Karpas-422 (cell line): ENCODE measurements at regions not wholly inside any gene's neighbourhood (a gene's known extent, or its start where the extent isn't known, plus 50 kb on each side); places are given as distances from the start of the nearest gene placed in this dataset.
A peak's percentile ranks its signal among the peaks of the same experiment; 100 is the strongest.
"Not testable (repeated sequence)": the region's sequence is repeated elsewhere in the genome, so short reads cannot be mapped to it uniquely, and the experiment has no call there.

Source experiments
- DNase-seq: peaks from one replicate; pipeline ENCODE4 v3.0.0-alpha.2; 2015
- H2AFZ ChIP-seq: fragments of 200-600 bp; sonication (generic); 2 replicates; pipeline ENCODE4 v1.6.1; 2014; ENCODE audit warnings: antibody characterized with exemption, low read length, mixed read lengths
- H3K27ac ChIP-seq: fragments of 200-600 bp; sonication (generic); 2 replicates; pipeline ENCODE4 v1.5.1; 2014; ENCODE audit warnings: mild to moderate bottlenecking, low read length, moderate library complexity
- H3K27me3 ChIP-seq: fragments of 200-600 bp; sonication (generic); 2 replicates; pipeline ENCODE4 v1.6.1; 2014; ENCODE audit warnings: low read length, mixed read lengths
- H3K36me3 ChIP-seq: fragments of 200-600 bp; sonication (generic); 2 replicates; pipeline ENCODE4 v1.6.1; 2014; ENCODE audit warnings: low read length, mixed read lengths; ENCODE audit not compliant: insufficient read depth
- H3K4me1 ChIP-seq: fragments of 200-600 bp; sonication (generic); 2 replicates; pipeline ENCODE4 v1.6.1; 2014; ENCODE audit warnings: mild to moderate bottlenecking, low read length, mixed read lengths
- H3K4me2 ChIP-seq: fragments of 200-600 bp; sonication (generic); 2 replicates; pipeline ENCODE4 v1.6.1; 2014; ENCODE audit warnings: low read length, low read depth, mild to moderate bottlenecking; ENCODE audit not compliant: poor library complexity, severe bottlenecking
- H3K4me3 ChIP-seq: fragments of 200-600 bp; sonication (generic); 2 replicates; pipeline ENCODE4 v1.5.1; 2014; ENCODE audit warnings: mild to moderate bottlenecking, antibody characterized with exemption, low read length, mixed read lengths
- H3K79me2 ChIP-seq: fragments of 200-600 bp; sonication (generic); 2 replicates; pipeline ENCODE4 v1.6.1; 2014; ENCODE audit warnings: mild to moderate bottlenecking, low read length, mixed read lengths
- H3K9ac ChIP-seq: fragments of 200-600 bp; sonication (generic); 2 replicates; pipeline ENCODE4 v1.6.0; 2014; ENCODE audit warnings: low read length
- H3K9me2 ChIP-seq: fragments of 200-600 bp; sonication (generic), shearing (Covaris generic); replicated peaks from 2 replicates; pipeline ENCODE4 v1.6.0; 2014; ENCODE audit warnings: mild to moderate bottlenecking, low read length, moderate library complexity; ENCODE audit not compliant: insufficient read depth
- H3K9me3 ChIP-seq: fragments of 300-700, 200-600 bp; sonication (generic); 2 replicates; pipeline ENCODE4 v1.6.1; 2014; ENCODE audit warnings: low read length, mixed read lengths
- H4K20me1 ChIP-seq: fragments of 200-600 bp; sonication (generic); 2 replicates; pipeline ENCODE4 v1.6.1; 2014; ENCODE audit warnings: mild to moderate bottlenecking, antibody characterized with exemption, low read length, low read depth; ENCODE audit not compliant: insufficient read depth

GRCh38 chr5:138640646-138641254 lies 65.5 kb upstream of the HSPA9 start:
- no peak overlapping the region for H3K27ac ChIP-seq
- no peaks in the 10 kb centered on the region for H4K20me1 ChIP-seq
- peaks cover 20% of the 10 kb centered on the region for H3K4me1 ChIP-seq
- H3K4me2 ChIP-seq = no peak overlapping the region
- no peaks in the 10 kb centered on the region for H3K9me2 ChIP-seq
- H3K4me3 ChIP-seq = no peak overlapping the region
- no peak overlapping the region for H2AFZ ChIP-seq
- H3K9ac ChIP-seq = no peak overlapping the region
- DNase-seq = peak; percentile 34
- no peaks in the 10 kb centered on the region for H3K36me3 ChIP-seq
- H3K79me2 ChIP-seq = no peaks in the 10 kb centered on the region
- no peaks in the 10 kb centered on the region for H3K27me3 ChIP-seq
- H3K9me3 ChIP-seq = no peaks in the 10 kb centered on the region

- H3K27me3 ChIP-seq = no peaks in the 10 kb centered on the region
- H3K4me1 ChIP-seq = peaks cover 20% of the 10 kb centered on the region
- H3K27ac ChIP-seq = no peak overlapping the region
- peak; percentile 25 for DNase-seq
- no peaks in the 10 kb centered on the region for H3K9me3 ChIP-seq
- no peak overlapping the region for H3K9ac ChIP-seq
- H3K79me2 ChIP-seq = no peaks in the 10 kb centered on the region
- no peak overlapping the region for H3K4me3 ChIP-seq
- no peak overlapping the region for H2AFZ ChIP-seq
- no peak overlapping the region for H3K4me2 ChIP-seq
- H3K36me3 ChIP-seq = no peaks in the 10 kb centered on the region
- no peaks in the 10 kb centered on the region for H4K20me1 ChIP-seq
- no peaks in the 10 kb centered on the region for H3K9me2 ChIP-seq
Observed at GRCh38 chr5:138640138-138640537, 64.9 kb upstream of the HSPA9 start.

- Histone ChIP-seq H3K9me2 (no peaks in the 10 kb centered on the region), H3K4me3 (no peak overlapping the region), H3K79me2 (no peaks in the 10 kb centered on the region), H3K27ac (no peak overlapping the region), H3K9me3 (no peaks in the 10 kb centered on the region), H3K27me3 (no peaks in the 10 kb centered on the region), H3K36me3 (no peaks in the 10 kb centered on the region), H2AFZ (peak overlapping the region; percentile 67; the same call in 1 of the 2 replicates), H3K4me1 (peaks cover 20% of the 10 kb centered on the region), H4K20me1 (no peaks in the 10 kb centered on the region), H3K9ac (no peak overlapping the region), H3K4me2 (no peak overlapping the region)
- no peak for DNase-seq
Observed at GRCh38 chr5:138639326-138639725, 64.1 kb upstream of the HSPA9 start.

- DNase-seq = peak; percentile 5
- Histone ChIP-seq H3K9ac (no peak overlapping the region), H2AFZ (no peak overlapping the region), H4K20me1 (no peaks in the 10 kb centered on the region), H3K4me3 (no peak overlapping the region), H3K9me2 (no peaks in the 10 kb centered on the region), H3K36me3 (no peaks in the 10 kb centered on the region), H3K4me1 (peaks cover 8% of the 10 kb centered on the region), H3K79me2 (no peaks in the 10 kb centered on the region), H3K27ac (no peak overlapping the region), H3K27me3 (no peaks in the 10 kb centered on the region), H3K4me2 (no peak overlapping the region), H3K9me3 (no peaks in the 10 kb centered on the region)
Observed at GRCh38 chr5:138637256-138637655, 62.1 kb upstream of the HSPA9 start.

GRCh38 chr5:138636398-138636944 lies 61.3 kb upstream of the HSPA9 start:
- no peak overlapping the region for H3K27ac ChIP-seq
- peaks cover 8% of the 10 kb centered on the region for H3K4me1 ChIP-seq
- no peak for DNase-seq

GRCh38 chr5:138635708-138636107 lies 60.5 kb upstream of the HSPA9 start:
- DNase-seq = no peak
- H3K4me2 ChIP-seq = no peak overlapping the region
- H3K4me3 ChIP-seq = no peak overlapping the region
- H3K27ac ChIP-seq = no peak overlapping the region
- no peaks in the 10 kb centered on the region for H3K9me3 ChIP-seq
- no peaks in the 10 kb centered on the region for H4K20me1 ChIP-seq
- no peaks in the 10 kb centered on the region for H3K79me2 ChIP-seq
- H3K36me3 ChIP-seq = no peaks in the 10 kb centered on the region
- no peak overlapping the region for H3K9ac ChIP-seq
- H3K9me2 ChIP-seq = no peaks in the 10 kb centered on the region
- H3K27me3 ChIP-seq = no peaks in the 10 kb centered on the region
- H2AFZ ChIP-seq = no peak overlapping the region
- H3K4me1 ChIP-seq = peaks cover 8% of the 10 kb centered on the region

More at GRCh38 chr5:138636398-138636944, 61.3 kb upstream of the HSPA9 start:
- no peaks in the 10 kb centered on the region for H4K20me1 ChIP-seq
- H3K9ac ChIP-seq = no peak overlapping the region
- H3K4me2 ChIP-seq = no peak overlapping the region
- H3K9me3 ChIP-seq = no peaks in the 10 kb centered on the region
- no peak overlapping the region for H2AFZ ChIP-seq
- no peaks in the 10 kb centered on the region for H3K79me2 ChIP-seq
- H3K9me2 ChIP-seq = no peaks in the 10 kb centered on the region
- no peaks in the 10 kb centered on the region for H3K27me3 ChIP-seq
- H3K4me3 ChIP-seq = no peak overlapping the region
- H3K36me3 ChIP-seq = no peaks in the 10 kb centered on the region

- no peak for DNase-seq
- Histone ChIP-seq H3K4me3 (no peak overlapping the region), H3K27ac (no peak overlapping the region), H2AFZ (no peak overlapping the region), H4K20me1 (no peaks in the 10 kb centered on the region), H3K9me3 (no peaks in the 10 kb centered on the region), H3K4me1 (peaks cover 8% of the 10 kb centered on the region), H3K79me2 (no peaks in the 10 kb centered on the region), H3K4me2 (no peak overlapping the region), H3K9me2 (no peaks in the 10 kb centered on the region), H3K36me3 (no peaks in the 10 kb centered on the region), H3K27me3 (no peaks in the 10 kb centered on the region), H3K9ac (no peak overlapping the region)
Observed at GRCh38 chr5:138635265-138635664, 60.1 kb upstream of the HSPA9 start.

- H3K79me2 ChIP-seq, H3K9me2 ChIP-seq, H3K27me3 ChIP-seq, H3K27ac ChIP-seq, H3K9ac ChIP-seq, H4K20me1 ChIP-seq, H3K9me3 ChIP-seq, H3K36me3 ChIP-seq, H3K4me2 ChIP-seq, H3K4me3 ChIP-seq, DNase-seq, H3K4me1 ChIP-seq, H2AFZ ChIP-seq: not testable (repeated sequence)
Observed at GRCh38 chr5:138634804-138635203, 59.6 kb upstream of the HSPA9 start.
